CD14-positive monocyte (primary cell): ENCODE measurements at regions not wholly inside any gene's neighbourhood (a gene's known extent, or its start where the extent isn't known, plus 50 kb on each side); places are given as distances from the start of the nearest gene placed in this dataset.

Source experiments
- DNase-seq, 3 donors: peaks; one replicate each; pipeline ENCODE4 v3.0.0-alpha.2; 2011 to 2022
- H2AFZ ChIP-seq: 2 replicates; pipeline ENCODE4 v1.6.0; 2012; ENCODE audit warnings: mild to moderate bottlenecking, low read depth, low read length, inconsistent platforms; ENCODE audit not compliant: insufficient read depth, poor library complexity, severe bottlenecking
- H3K27ac ChIP-seq, 2 donors: 1 replicate in 1 of 2; 2 replicates in 1 of 2; pipeline ENCODE4 v1.5.1; 2012 to 2013; ENCODE audit warnings: low read length in 2 of 2, control low read depth in 1 of 2, inconsistent platforms in 1 of 2, low read depth in 1 of 2, mild to moderate bottlenecking in 1 of 2
- H3K27me3 ChIP-seq, 2 donors: one replicate each; pipeline versions ENCODE4 v1.6.0 to v1.6.1; 2011 to 2013; ENCODE audit warnings: low read length in 2 of 2; ENCODE audit not compliant: control insufficient read depth in 2 of 2, insufficient read depth in 2 of 2
- H3K36me3 ChIP-seq, 2 donors: replicated peaks in 1 of 2; 1 replicate in 1 of 2; 2 replicates in 1 of 2; pipeline versions ENCODE4 v1.5.1 to v1.6.1; 2012 to 2013; ENCODE audit warnings: low read length in 2 of 2, control low read depth in 1 of 2, inconsistent platforms in 1 of 2, mild to moderate bottlenecking in 1 of 2; ENCODE audit not compliant: insufficient read depth in 2 of 2, control insufficient read depth in 1 of 2
- H3K4me1 ChIP-seq, 2 donors: 1 replicate in 1 of 2; 2 replicates in 1 of 2; pipeline versions ENCODE4 v1.5.1 to v1.6.1; 2012 to 2013; ENCODE audit warnings: low read length in 2 of 2, control low read depth in 1 of 2, inconsistent platforms in 1 of 2, mild to moderate bottlenecking in 1 of 2, moderate library complexity in 1 of 2; ENCODE audit not compliant: insufficient read depth in 2 of 2, control insufficient read depth in 1 of 2
- H3K4me2 ChIP-seq: replicated peaks from 2 replicates; pipeline ENCODE3; 2012; ENCODE audit warnings: low read length, moderate library complexity, mild to moderate bottlenecking; ENCODE audit not compliant: poor library complexity, severe bottlenecking; ENCODE audit errors: extremely low read depth
- H3K4me3 ChIP-seq, 3 experiments: fragments of 200-600 bp in 1 of 3; sonication (generic) in 1 of 3; replicated peaks in 1 of 3; 1 replicate in 2 of 3; 2 replicates in 1 of 3; pipeline ENCODE4 v1.5.1; 2011 to 2013; ENCODE audit warnings: low read length in 3 of 3, mild to moderate bottlenecking in 3 of 3, control low read depth in 2 of 3, low read depth in 2 of 3, inconsistent platforms in 1 of 3, moderate library complexity in 1 of 3
- H3K79me2 ChIP-seq: 2 replicates; pipeline ENCODE4 v1.6.0; 2012; ENCODE audit warnings: mild to moderate bottlenecking, control low read depth, inconsistent platforms, low read length, moderate library complexity; ENCODE audit not compliant: insufficient read depth
- H3K9ac ChIP-seq: 2 replicates; pipeline ENCODE4 v1.6.0; 2017; ENCODE audit warnings: low read length, mild to moderate bottlenecking; ENCODE audit not compliant: insufficient read depth, poor library complexity, severe bottlenecking
- H3K9me3 ChIP-seq, 2 donors: replicated peaks in 1 of 2; 1 replicate in 1 of 2; 2 replicates in 1 of 2; pipeline versions ENCODE4 v1.5.1 to v1.6.1; 2012 to 2013; ENCODE audit warnings: low read length in 2 of 2, control low read depth in 1 of 2; ENCODE audit not compliant: control insufficient read depth in 1 of 2, insufficient read depth in 1 of 2
- H4K20me1 ChIP-seq: 2 replicates; pipeline ENCODE4 v1.6.0; 2012; ENCODE audit warnings: mild to moderate bottlenecking, low read length, control low read depth, moderate library complexity; ENCODE audit not compliant: insufficient read depth
- H3K27ac Mint-ChIP-seq, 7 donors: one replicate each; pipeline ENCODE4 v1.8.0; 2020; ENCODE audit warnings: mild to moderate bottlenecking in 7 of 7, mixed read lengths in 7 of 7, moderate library complexity in 6 of 7, inconsistent platforms in 2 of 7
- H3K27me3 Mint-ChIP-seq, 3 donors: one replicate each; pipeline ENCODE4 v1.8.0; 2021 to 2022; ENCODE audit warnings: low read depth in 3 of 3, mild to moderate bottlenecking in 3 of 3, mixed read lengths in 3 of 3, moderate library complexity in 3 of 3, inconsistent platforms in 1 of 3
- H3K36me3 Mint-ChIP-seq, 2 donors: one replicate each; pipeline ENCODE4 v1.8.0; 2020; ENCODE audit warnings: mixed read lengths in 2 of 2, inconsistent platforms in 1 of 2, mild to moderate bottlenecking in 1 of 2
- H3K4me1 Mint-ChIP-seq: one replicate; pipeline ENCODE4 v1.8.0; 2020; ENCODE audit warnings: mild to moderate bottlenecking, mixed read lengths
- H3K4me3 Mint-ChIP-seq, 2 donors: one replicate each; pipeline ENCODE4 v1.8.0; 2020; ENCODE audit warnings: mild to moderate bottlenecking in 2 of 2, mixed read lengths in 2 of 2, moderate library complexity in 1 of 2
- H3K9me3 Mint-ChIP-seq, 7 donors: one replicate each; pipeline ENCODE4 v1.8.0; 2020 to 2022; ENCODE audit warnings: mixed read lengths in 7 of 7, mild to moderate bottlenecking in 6 of 7, moderate library complexity in 6 of 7, inconsistent platforms in 2 of 7
- CTCF ChIP-seq: fragments of 200-600 bp; IDR thresholded peaks from one replicate; pipeline ENCODE4 v1.8.0; 2022; ENCODE audit warnings: antibody characterized with exemption, mild to moderate bottlenecking
- WGBS: methylation state at CpG from one replicate; pipeline ENCODE4 v1.1.5; 2013; ENCODE audit warnings: missing lambda C conversion rate; ENCODE audit not compliant: insufficient coverage; 5-methylcytosine and 5-hydroxymethylcytosine counted together
- intact Hi-C, 2 donors: fragments of 100-400 bp; cut with micrococcal nuclease; formaldehyde crosslinking; loops; one replicate each; pipeline versions ENCODE4 v1.15.0 to v1.15.1; 2023

- Mint-ChIP-seq H3K9me3 (peaks cover 0 to 5% (median 0%) of the 10 kb centered on the region in 7 donors), H3K4me3 (no peak overlapping the region), H3K27me3 (peaks cover 2 to 7% (median 3%) of the 10 kb centered on the region in 3 donors), H3K4me1 (no peaks in the 10 kb centered on the region), H3K36me3 (no peaks in the 10 kb centered on the region), H3K27ac (no peak overlapping the region)
- no peak overlapping the region for H3K9ac ChIP-seq
- no peaks in the 10 kb centered on the region for H3K27me3 ChIP-seq
- no peak overlapping the region for H3K4me3 ChIP-seq
- no peaks in the 10 kb centered on the region for H4K20me1 ChIP-seq
- no peaks in the 10 kb centered on the region for H3K4me1 ChIP-seq
- no peak overlapping the region for H3K27ac ChIP-seq
- no peak for TF ChIP-seq CTCF
- DNase-seq: no peak
- no peak overlapping the region for H3K4me2 ChIP-seq
- no CpG with 5 or more reads among the region's 2 CpGs for WGBS
- no peaks in the 10 kb centered on the region for H3K79me2 ChIP-seq
- no peak overlapping the region for H2AFZ ChIP-seq
- H3K36me3 ChIP-seq: no peaks in the 10 kb centered on the region
- no peaks in the 10 kb centered on the region for H3K9me3 ChIP-seq
- intact Hi-C loops: no loop called here
Observed at GRCh38 chr10:58086763-58087150, 180.9 kb downstream of the IPMK start.

DNA sequence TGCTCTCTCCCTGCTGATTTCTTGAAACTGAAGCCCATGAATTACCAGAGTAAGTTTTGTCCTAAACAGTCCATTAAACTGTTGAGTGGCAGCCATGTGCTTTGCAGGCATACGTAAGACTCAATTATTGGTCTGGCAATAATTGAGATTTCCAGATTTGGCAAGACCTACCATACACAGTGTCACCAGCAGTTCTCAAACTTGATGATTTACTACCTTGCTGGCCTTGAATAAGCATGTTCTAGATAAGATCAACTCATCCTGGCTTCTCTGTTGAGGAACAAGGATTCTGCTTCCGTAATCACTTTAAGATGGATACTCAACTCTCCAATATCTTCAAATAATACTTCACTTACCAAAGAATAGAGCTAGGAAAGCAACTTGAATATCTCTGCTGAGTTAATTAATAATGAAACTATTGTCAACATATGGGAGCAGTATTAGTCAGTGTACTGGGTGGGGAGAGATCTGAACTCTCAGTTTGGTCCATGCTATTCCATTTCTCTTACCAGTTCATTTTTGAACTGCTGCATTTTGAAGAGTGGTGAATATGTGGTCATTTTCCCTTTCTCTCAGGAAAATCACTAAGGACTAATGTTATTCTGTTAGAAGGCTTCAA is 181.4 kb downstream of the IPMK start:
- Mint-ChIP-seq H3K27ac (no peak overlapping the region), H3K9me3 (peaks cover 0 to 5% (median 0%) of the 10 kb centered on the region in 7 donors), H3K4me1 (no peaks in the 10 kb centered on the region), H3K36me3 (no peaks in the 10 kb centered on the region), H3K27me3 (peaks cover 0 to 7% (median 3%) of the 10 kb centered on the region in 3 donors), H3K4me3 (no peak overlapping the region)
- H3K79me2 ChIP-seq: no peaks in the 10 kb centered on the region
- intact Hi-C loops: no loop called here
- no peaks in the 10 kb centered on the region for H3K4me1 ChIP-seq
- no CpG with 5 or more reads among the region's 2 CpGs for WGBS
- no peak overlapping the region for H2AFZ ChIP-seq
- TF ChIP-seq CTCF: no peak
- H4K20me1 ChIP-seq: no peaks in the 10 kb centered on the region
- no peak overlapping the region for H3K4me2 ChIP-seq
- H3K4me3 ChIP-seq: no peak overlapping the region
- no peaks in the 10 kb centered on the region for H3K9me3 ChIP-seq
- no peak overlapping the region for H3K9ac ChIP-seq
- DNase-seq: no peak
- H3K27ac ChIP-seq: no peak overlapping the region
- no peaks in the 10 kb centered on the region for H3K36me3 ChIP-seq
- no peaks in the 10 kb centered on the region for H3K27me3 ChIP-seq
